Glutamatergic neuron (in vitro differentiated cells): ENCODE measurements at regions not wholly inside any gene's neighbourhood (a gene's known extent, or its start where the extent isn't known, plus 50 kb on each side); places are given as distances from the start of the nearest gene placed in this dataset.

Experiments used
- DNase-seq: peaks from one replicate; pipeline ENCODE4 v3.0.0; 2022
- H3K27ac Mint-ChIP-seq: one replicate; pipeline ENCODE4 v1.8.0; 2020; ENCODE audit warnings: mild to moderate bottlenecking, mixed read lengths, inconsistent platforms; ENCODE audit not compliant: unreplicated experiment
- H3K27me3 Mint-ChIP-seq: one replicate; pipeline ENCODE4 v1.8.0; 2020; ENCODE audit warnings: mild to moderate bottlenecking, moderate library complexity, mixed read lengths, inconsistent platforms; ENCODE audit not compliant: unreplicated experiment
- H3K36me3 Mint-ChIP-seq: one replicate; pipeline ENCODE4 v1.8.0; 2020; ENCODE audit warnings: mild to moderate bottlenecking, mixed read lengths, inconsistent platforms; ENCODE audit not compliant: unreplicated experiment
- H3K4me1 Mint-ChIP-seq: one replicate; pipeline ENCODE4 v1.8.0; 2020; ENCODE audit warnings: mild to moderate bottlenecking, low read depth, mixed read lengths, inconsistent platforms; ENCODE audit not compliant: unreplicated experiment
- H3K4me3 Mint-ChIP-seq: one replicate; pipeline ENCODE4 v1.8.0; 2020; ENCODE audit warnings: mild to moderate bottlenecking, mixed read lengths, inconsistent platforms; ENCODE audit not compliant: unreplicated experiment
- H3K9me3 Mint-ChIP-seq: one replicate; pipeline ENCODE4 v1.8.0; 2020; ENCODE audit warnings: mild to moderate bottlenecking, moderate library complexity, mixed read lengths, inconsistent platforms; ENCODE audit not compliant: unreplicated experiment
- TF ChIP-seq, protein P1 (sequence below): fragments of 200-600 bp; sonication (generic); IDR thresholded peaks from one replicate; pipeline ENCODE4 v1.5.0; 2021; ENCODE audit not compliant: partially characterized antibody, unreplicated experiment

DNA sequence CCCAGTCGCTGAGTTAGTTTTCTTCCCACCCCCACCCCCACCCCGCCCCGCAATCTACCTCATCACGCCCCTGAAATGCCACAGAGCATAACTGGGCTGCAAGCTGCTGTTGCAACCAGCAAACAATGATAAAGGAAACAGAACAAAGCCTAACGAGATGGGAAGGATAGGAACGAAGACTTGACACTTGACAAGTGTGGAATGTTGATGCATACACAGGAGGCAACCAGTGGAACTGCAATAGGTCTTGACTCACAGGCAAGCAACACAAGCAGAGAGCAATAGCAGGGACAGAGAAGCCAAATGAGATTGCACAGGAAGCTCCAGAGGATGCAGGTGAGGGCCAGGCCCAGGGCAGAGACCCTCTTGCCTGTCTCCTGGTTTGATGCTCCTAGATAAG, 225.9 kb downstream of the IGSF11 start:
- no peaks in the 10 kb centered on the region for H3K27me3 Mint-ChIP-seq
- H3K9me3 Mint-ChIP-seq: no peaks in the 10 kb centered on the region
- no peaks in the 10 kb centered on the region for H3K4me1 Mint-ChIP-seq
- H3K27ac Mint-ChIP-seq: no peak overlapping the region
- TF ChIP-seq, protein P1, sequence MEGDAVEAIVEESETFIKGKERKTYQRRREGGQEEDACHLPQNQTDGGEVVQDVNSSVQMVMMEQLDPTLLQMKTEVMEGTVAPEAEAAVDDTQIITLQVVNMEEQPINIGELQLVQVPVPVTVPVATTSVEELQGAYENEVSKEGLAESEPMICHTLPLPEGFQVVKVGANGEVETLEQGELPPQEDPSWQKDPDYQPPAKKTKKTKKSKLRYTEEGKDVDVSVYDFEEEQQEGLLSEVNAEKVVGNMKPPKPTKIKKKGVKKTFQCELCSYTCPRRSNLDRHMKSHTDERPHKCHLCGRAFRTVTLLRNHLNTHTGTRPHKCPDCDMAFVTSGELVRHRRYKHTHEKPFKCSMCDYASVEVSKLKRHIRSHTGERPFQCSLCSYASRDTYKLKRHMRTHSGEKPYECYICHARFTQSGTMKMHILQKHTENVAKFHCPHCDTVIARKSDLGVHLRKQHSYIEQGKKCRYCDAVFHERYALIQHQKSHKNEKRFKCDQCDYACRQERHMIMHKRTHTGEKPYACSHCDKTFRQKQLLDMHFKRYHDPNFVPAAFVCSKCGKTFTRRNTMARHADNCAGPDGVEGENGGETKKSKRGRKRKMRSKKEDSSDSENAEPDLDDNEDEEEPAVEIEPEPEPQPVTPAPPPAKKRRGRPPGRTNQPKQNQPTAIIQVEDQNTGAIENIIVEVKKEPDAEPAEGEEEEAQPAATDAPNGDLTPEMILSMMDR: no peak
- DNase-seq: no peak
- no peaks in the 10 kb centered on the region for H3K36me3 Mint-ChIP-seq
- no peak overlapping the region for H3K4me3 Mint-ChIP-seq

DNA sequence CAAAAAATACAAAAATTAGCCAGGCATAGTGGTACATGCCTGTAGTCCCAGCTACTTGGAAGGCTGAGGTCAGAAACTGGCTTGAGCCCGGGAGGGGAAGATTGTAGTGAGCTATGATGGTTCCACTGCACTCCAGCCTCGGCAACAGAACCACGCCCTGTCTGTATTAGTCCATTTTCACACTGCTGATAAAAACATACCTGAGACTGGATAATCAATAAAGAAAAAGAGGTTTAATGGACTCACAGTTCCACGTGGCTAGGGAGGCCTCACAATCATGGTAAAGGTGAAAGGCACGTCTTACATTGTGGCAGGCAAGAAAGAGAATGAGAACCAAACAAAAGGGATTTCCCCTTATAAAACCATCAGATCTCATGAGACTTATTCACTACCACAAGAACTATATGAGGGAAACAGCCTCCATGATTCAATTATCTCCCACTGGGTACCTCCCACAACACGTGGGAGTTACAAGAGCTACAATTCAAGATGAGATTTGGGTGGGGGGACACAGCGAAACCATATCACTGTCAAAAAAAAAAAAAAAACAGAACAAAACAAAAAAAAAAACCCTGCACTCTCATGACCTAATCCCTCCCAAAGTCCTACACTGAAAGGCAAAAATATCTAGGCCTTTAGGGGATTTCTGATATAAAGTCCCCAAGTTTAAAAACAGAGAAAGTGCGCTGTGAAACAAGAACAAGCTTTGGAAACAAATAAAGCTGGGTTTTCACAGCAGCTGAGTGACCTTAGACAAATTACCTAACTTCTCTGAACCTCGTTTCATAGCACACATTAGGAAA, 224.7 kb downstream of the IGSF11 start:
- H3K4me3 Mint-ChIP-seq: no peak overlapping the region

DNA sequence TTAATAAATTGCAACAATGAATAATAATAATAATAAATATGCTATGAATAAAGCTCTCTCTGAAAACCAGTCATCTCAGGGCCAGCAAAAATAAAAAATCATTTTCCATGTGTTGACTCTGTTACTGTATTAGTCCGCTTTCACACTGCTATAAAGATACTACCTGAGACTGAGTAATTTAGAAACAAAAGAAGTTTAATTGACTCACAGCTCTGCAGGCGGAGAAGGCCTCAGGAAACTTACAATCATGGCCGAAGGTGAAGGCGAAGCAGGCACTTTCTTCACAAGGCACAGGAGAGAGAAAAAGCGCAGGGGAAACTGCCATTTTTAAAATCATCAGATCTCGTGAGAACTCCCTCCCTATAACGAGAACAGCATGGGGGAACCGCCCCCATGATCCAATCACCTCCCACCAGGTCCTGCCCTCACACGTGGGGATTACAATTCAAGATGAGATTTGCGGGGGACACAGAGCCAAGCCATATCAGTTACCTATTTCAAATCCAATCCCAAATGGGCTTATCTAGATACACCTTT, 224.1 kb downstream of the IGSF11 start:
- H3K4me3 Mint-ChIP-seq: no peak overlapping the region
- no peak for DNase-seq
- H3K27ac Mint-ChIP-seq: no peak overlapping the region
- H3K27me3 Mint-ChIP-seq: no peaks in the 10 kb centered on the region
- TF ChIP-seq, protein P1: no peak
- H3K9me3 Mint-ChIP-seq: no peaks in the 10 kb centered on the region
- H3K36me3 Mint-ChIP-seq: no peaks in the 10 kb centered on the region
- no peaks in the 10 kb centered on the region for H3K4me1 Mint-ChIP-seq

More for the DNA sequence above, 224.7 kb downstream of the IGSF11 start:
- Mint-ChIP-seq H3K9me3 (no peaks in the 10 kb centered on the region), H3K27ac (no peak overlapping the region), H3K4me1 (no peaks in the 10 kb centered on the region), H3K27me3 (no peaks in the 10 kb centered on the region), H3K36me3 (no peaks in the 10 kb centered on the region)
- DNase-seq: no peak
- TF ChIP-seq, protein P1: no peak

DNA sequence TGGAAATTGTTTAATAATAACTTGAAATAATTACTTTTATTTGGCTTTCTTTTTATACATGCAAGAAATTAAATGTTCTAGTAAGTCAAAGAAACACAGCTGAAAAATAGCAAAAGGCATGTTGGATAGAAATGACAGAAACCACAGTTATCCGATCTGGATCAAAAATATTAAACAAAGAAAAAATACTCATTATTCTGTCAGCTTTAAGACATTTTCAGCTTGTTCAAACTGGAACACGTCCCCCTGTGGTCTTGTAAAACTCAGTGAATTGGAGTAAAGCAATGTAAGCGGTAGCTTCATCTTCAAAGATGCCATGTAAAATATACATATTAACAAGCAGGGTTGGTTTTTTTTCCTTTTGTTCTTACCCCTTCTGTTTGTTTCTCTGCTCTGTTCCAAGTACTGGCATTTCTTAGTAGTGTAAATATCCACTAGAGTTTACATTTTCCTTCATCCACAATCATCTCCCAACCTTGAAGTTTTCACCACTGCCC, 223.4 kb downstream of the IGSF11 start:
- Mint-ChIP-seq H3K27ac (no peak overlapping the region), H3K36me3 (no peaks in the 10 kb centered on the region), H3K9me3 (no peaks in the 10 kb centered on the region), H3K4me1 (no peaks in the 10 kb centered on the region), H3K27me3 (no peaks in the 10 kb centered on the region), H3K4me3 (no peak overlapping the region)
- no peak for DNase-seq
- TF ChIP-seq, protein P1: no peak

DNA sequence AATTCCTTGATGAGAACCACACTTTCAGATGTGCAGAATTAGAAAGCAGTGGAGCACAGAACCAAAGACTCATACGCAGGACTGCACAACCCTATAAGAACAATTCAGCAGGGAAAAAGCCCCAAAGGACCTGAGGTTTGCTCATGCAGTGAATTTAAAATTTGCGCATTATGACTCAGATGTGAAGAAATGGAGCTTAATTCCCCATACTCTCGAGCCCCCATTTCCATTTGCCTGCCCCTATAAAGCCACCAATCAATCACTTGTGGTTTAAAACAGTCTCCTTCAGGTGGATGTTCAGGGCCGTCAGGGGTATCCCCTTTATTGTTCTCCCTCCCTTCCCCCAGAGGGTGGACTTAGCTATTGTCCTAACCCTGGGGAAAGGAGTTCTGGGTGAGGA, 221.2 kb downstream of the IGSF11 start:
- no peak for DNase-seq

More for the DNA sequence above, 221.2 kb downstream of the IGSF11 start:
- no peak overlapping the region for H3K27ac Mint-ChIP-seq
- no peaks in the 10 kb centered on the region for H3K9me3 Mint-ChIP-seq
- H3K4me1 Mint-ChIP-seq: no peaks in the 10 kb centered on the region
- no peaks in the 10 kb centered on the region for H3K27me3 Mint-ChIP-seq
- no peak overlapping the region for H3K4me3 Mint-ChIP-seq
- TF ChIP-seq, protein P1: no peak
- no peaks in the 10 kb centered on the region for H3K36me3 Mint-ChIP-seq
